Panc1 (cell line): ENCODE measurements at regions not wholly inside any gene's neighbourhood (a gene's known extent, or its start where the extent isn't known, plus 50 kb on each side); places are given as distances from the start of the nearest gene placed in this dataset.
"Not testable (repeated sequence)": the region's sequence is repeated elsewhere in the genome, so short reads cannot be mapped to it uniquely, and the experiment has no call there.

ENCODE experiments used
- ATAC-seq: fragments of 200-7000 bp; cut with Tn5 transposase; 2 replicates; pipeline ENCODE4 v1.9.1; 2020; ENCODE audit warnings: mild to moderate bottlenecking, moderate library complexity
- BruUV-seq: library from RNA; stranded (reverse); fragments of 400-500 nt; replicated peaks from 2 replicates; lab custom pipeline; 2021; lab: Mats Ljungman, UMichigan
- CTCF ChIA-PET: fragments of 300-600 bp; sonication (Branson Sonifier 250); formaldehyde crosslinking; loops from one replicate; lab custom pipeline; 2022; ENCODE audit warnings: antibody characterized with exemption; lab: Charles Lee
- POLR2A ChIA-PET: fragments of 300-600 bp; sonication (Branson Sonifier 250); formaldehyde crosslinking; loops from one replicate; lab custom pipeline; 2022; ENCODE audit warnings: antibody characterized with exemption; lab: Charles Lee
- DNase-seq: peaks from one replicate; pipeline ENCODE4 v3.0.0-alpha.2; 2010; ENCODE audit warnings: low read depth, low spot score
- H3K27ac ChIP-seq: 2 replicates; pipeline ENCODE4 v1.5.1; 2011; ENCODE audit warnings: mild to moderate bottlenecking, low read length, inconsistent platforms
- H3K27me3 ChIP-seq: fragments of 200-500 bp; sonication (Bioruptor generic); 2 replicates; pipeline ENCODE4 v1.6.0; 2014; ENCODE audit warnings: low read length, inconsistent platforms; ENCODE audit not compliant: control insufficient read depth, insufficient read depth
- H3K36me3 ChIP-seq: fragments of 200-500 bp; sonication (Bioruptor generic); 2 replicates; pipeline ENCODE4 v1.5.1; 2014; ENCODE audit warnings: inconsistent platforms, mild to moderate bottlenecking, low read length, moderate library complexity; ENCODE audit not compliant: control insufficient read depth, insufficient read depth
- H3K4me1 ChIP-seq: 2 replicates; pipeline ENCODE4 v1.5.1; 2011; ENCODE audit warnings: inconsistent platforms, mild to moderate bottlenecking, low read length, moderate library complexity; ENCODE audit not compliant: control insufficient read depth, insufficient read depth
- H3K4me3 ChIP-seq, 2 experiments: 2 replicates each; pipeline ENCODE4 v1.5.1; 2011 to 2012; ENCODE audit warnings: low read depth in 2 of 2, low read length in 2 of 2, mild to moderate bottlenecking in 2 of 2, inconsistent platforms in 1 of 2, moderate library complexity in 1 of 2
- H3K9me3 ChIP-seq: fragments of 200-500 bp; sonication (Bioruptor generic); 2 replicates; pipeline ENCODE4 v1.5.1; 2014; ENCODE audit warnings: low read depth, mild to moderate bottlenecking, inconsistent platforms, low read length, moderate library complexity; ENCODE audit not compliant: control insufficient read depth, insufficient read depth
- CTCF ChIP-seq: fragments of 450-650 bp; IDR thresholded peaks from 2 replicates; pipeline ENCODE4 v1.5.1; 2017; ENCODE audit warnings: mild to moderate bottlenecking
- POLR2AphosphoS5 ChIP-seq: IDR thresholded peaks from 2 replicates; pipeline ENCODE4 v1.6.1; 2012; ENCODE audit warnings: mild to moderate bottlenecking, low read depth, low read length, moderate library complexity
- SIN3A ChIP-seq: IDR thresholded peaks from 2 replicates; pipeline ENCODE4 v1.6.1; 2012; ENCODE audit warnings: low read depth, mild to moderate bottlenecking, low read length, moderate library complexity, borderline replicate concordance; ENCODE audit not compliant: insufficient read depth
- TCF7L2 ChIP-seq: IDR thresholded peaks from 2 replicates; pipeline ENCODE4 v1.6.1; 2011; ENCODE audit warnings: mild to moderate bottlenecking, low read depth, low read length, inconsistent platforms
- in situ Hi-C: cut with HindIII; loops from 2 replicates; pipeline ENCODE4 v1.10.0; 2016; ENCODE audit warnings: low sequenced_read_pairs, low pct_unique_long_range_greater_than_20kb
- intact Hi-C: fragments of 100-400 bp; cut with micrococcal nuclease; formaldehyde crosslinking; loops from one replicate; pipeline ENCODE4 v1.10.0; 2022; ENCODE audit not compliant: unreplicated experiment
- TF ChIP-seq, protein P1 (sequence below), 2 experiments: IDR thresholded peaks; 2 replicates each; pipeline ENCODE4 v1.6.1; 2011 to 2012; ENCODE audit warnings: low read depth in 2 of 2, control low read depth in 1 of 2, low read length in 1 of 2, mild to moderate bottlenecking in 1 of 2, moderate library complexity in 1 of 2; ENCODE audit not compliant: insufficient read depth in 1 of 2

GRCh38 chr12:31813305-31813704, 84.5 kb upstream of the AMN1 start:
- no peak overlapping the region for H3K4me3 ChIP-seq
- ChIA-PET CTCF (no interaction called here), POLR2A (no interaction called here)
- DNase-seq (no peak), ATAC-seq (no peak)
- no peaks in the 10 kb centered on the region for H3K4me1 ChIP-seq
- TF ChIP-seq CTCF (no peak), TCF7L2 (no peak), POLR2AphosphoS5 (no peak), SIN3A (no peak)
- TF ChIP-seq, protein P1, sequence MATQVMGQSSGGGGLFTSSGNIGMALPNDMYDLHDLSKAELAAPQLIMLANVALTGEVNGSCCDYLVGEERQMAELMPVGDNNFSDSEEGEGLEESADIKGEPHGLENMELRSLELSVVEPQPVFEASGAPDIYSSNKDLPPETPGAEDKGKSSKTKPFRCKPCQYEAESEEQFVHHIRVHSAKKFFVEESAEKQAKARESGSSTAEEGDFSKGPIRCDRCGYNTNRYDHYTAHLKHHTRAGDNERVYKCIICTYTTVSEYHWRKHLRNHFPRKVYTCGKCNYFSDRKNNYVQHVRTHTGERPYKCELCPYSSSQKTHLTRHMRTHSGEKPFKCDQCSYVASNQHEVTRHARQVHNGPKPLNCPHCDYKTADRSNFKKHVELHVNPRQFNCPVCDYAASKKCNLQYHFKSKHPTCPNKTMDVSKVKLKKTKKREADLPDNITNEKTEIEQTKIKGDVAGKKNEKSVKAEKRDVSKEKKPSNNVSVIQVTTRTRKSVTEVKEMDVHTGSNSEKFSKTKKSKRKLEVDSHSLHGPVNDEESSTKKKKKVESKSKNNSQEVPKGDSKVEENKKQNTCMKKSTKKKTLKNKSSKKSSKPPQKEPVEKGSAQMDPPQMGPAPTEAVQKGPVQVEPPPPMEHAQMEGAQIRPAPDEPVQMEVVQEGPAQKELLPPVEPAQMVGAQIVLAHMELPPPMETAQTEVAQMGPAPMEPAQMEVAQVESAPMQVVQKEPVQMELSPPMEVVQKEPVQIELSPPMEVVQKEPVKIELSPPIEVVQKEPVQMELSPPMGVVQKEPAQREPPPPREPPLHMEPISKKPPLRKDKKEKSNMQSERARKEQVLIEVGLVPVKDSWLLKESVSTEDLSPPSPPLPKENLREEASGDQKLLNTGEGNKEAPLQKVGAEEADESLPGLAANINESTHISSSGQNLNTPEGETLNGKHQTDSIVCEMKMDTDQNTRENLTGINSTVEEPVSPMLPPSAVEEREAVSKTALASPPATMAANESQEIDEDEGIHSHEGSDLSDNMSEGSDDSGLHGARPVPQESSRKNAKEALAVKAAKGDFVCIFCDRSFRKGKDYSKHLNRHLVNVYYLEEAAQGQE (IDR thresholded peaks at IDR 0.05; ENCODE audit: insufficient read depth in 1 of 2, low read depth in 2 of 2, low read length in 1 of 2), result no peak
- H3K27me3 ChIP-seq, result no peaks in the 10 kb centered on the region
- H3K36me3 ChIP-seq, result no peaks in the 10 kb centered on the region
- no peak overlapping the region for H3K27ac ChIP-seq
- no peaks in the 10 kb centered on the region for H3K9me3 ChIP-seq
- intact Hi-C loops, result no loop called here
- no TSS peak for BruUV-seq
- in situ Hi-C loops, result no loop called here

GRCh38 chr12:31807773-31808097, 78.9 kb upstream of the AMN1 start:
- no peaks in the 10 kb centered on the region for H3K9me3 ChIP-seq
- CTCF ChIA-PET, result no interaction called here
- no peaks in the 10 kb centered on the region for H3K36me3 ChIP-seq
- no peak for TF ChIP-seq SIN3A
- TF ChIP-seq TCF7L2, result no peak
- no peak for TF ChIP-seq POLR2AphosphoS5
- no peak for TF ChIP-seq CTCF
- TF ChIP-seq, protein P1 (IDR thresholded peaks at IDR 0.05; ENCODE audit: insufficient read depth in 1 of 2, low read depth in 2 of 2, low read length in 1 of 2), result no peak
- no peak overlapping the region for H3K4me3 ChIP-seq
- in situ Hi-C loops (no loop called here), intact Hi-C loops (no loop called here)
- H3K4me1 ChIP-seq, result no peaks in the 10 kb centered on the region
- no peaks in the 10 kb centered on the region for H3K27me3 ChIP-seq
- BruUV-seq, result no TSS peak
- no peak for ATAC-seq
- DNase-seq, result no peak
- no peak overlapping the region for H3K27ac ChIP-seq
- POLR2A ChIA-PET, result interaction anchor here (0.6 kb wide), 1 partner anchor 76 kb away, joined by 3 read pairs; no protein-coding TSS in a partner anchor

DNA sequence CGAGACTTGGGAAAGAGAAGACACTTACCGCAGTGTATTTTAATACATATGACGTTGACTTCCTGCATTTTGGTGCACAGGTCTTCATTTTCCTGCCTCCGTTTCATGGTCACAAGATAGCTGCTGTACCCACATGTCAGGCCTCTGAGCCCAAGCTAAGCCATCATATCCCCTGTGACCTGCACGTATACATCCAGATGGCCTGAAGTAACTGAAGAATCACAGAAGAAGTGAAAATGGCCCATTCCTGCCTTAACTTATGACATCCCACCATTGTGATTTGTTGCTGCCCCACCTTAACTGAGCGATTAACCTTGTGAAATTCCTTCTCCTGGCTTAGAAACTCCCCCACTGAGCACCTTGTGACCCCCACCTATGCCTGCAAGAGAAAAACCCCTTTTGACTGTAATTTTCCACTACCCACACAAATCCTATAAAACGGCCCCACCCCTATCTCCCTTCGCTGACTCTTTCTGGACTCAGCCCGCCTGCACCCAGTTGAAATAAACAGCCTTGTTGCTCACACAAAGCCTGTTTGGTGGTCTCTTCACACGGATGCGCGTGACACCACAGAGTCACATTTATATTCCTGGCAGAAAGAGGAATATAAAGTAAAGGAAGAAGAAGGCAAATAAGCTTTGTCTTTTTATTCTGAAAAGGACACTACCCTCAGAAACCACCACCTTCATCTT, 78.4 kb upstream of the AMN1 start:
- H3K4me1 ChIP-seq, H3K36me3 ChIP-seq, in situ Hi-C loops, H3K4me3 ChIP-seq, CTCF ChIA-PET, intact Hi-C loops, DNase-seq, H3K27me3 ChIP-seq, H3K27ac ChIP-seq, BruUV-seq, POLR2A ChIA-PET, H3K9me3 ChIP-seq, ATAC-seq: not testable (repeated sequence)
